WTC11 (cell line): ENCODE measurements at regions not wholly inside any gene's neighbourhood (a gene's known extent, or its start where the extent isn't known, plus 50 kb on each side); places are given as distances from the start of the nearest gene placed in this dataset.
"Not testable (repeated sequence)": the region's sequence is repeated elsewhere in the genome, so short reads cannot be mapped to it uniquely, and the experiment has no call there.

ENCODE experiments used
- ATAC-seq: fragments of 200-7000 bp; cut with Tn5 transposase; 2 replicates; pipeline ENCODE4 v1.10.0; 2021; ENCODE audit warnings: mild to moderate bottlenecking, moderate library complexity
- CTCF ChIA-PET: fragments of 300-600 bp; sonication (Branson Sonifier 250); formaldehyde crosslinking; loops from one replicate; lab custom pipeline; 2021; ENCODE audit warnings: antibody characterized with exemption; lab: Charles Lee
- POLR2A ChIA-PET: fragments of 350-600 bp; sonication (Branson Sonifier 250); formaldehyde crosslinking; loops from one replicate; lab custom pipeline; 2021; ENCODE audit warnings: antibody characterized with exemption; lab: Charles Lee
- DNase-seq: peaks from one replicate; pipeline ENCODE4 v3.0.0; 2021; ENCODE audit warnings: low spot score
- H3K27ac Mint-ChIP-seq: 2 replicates; pipeline ENCODE4 v1.8.0; 2021; ENCODE audit warnings: mixed read lengths
- H3K27me3 Mint-ChIP-seq: 2 replicates; pipeline ENCODE4 v1.8.0; 2021; ENCODE audit warnings: low read depth, mild to moderate bottlenecking, moderate library complexity, mixed read lengths
- H3K36me3 Mint-ChIP-seq: 2 replicates; pipeline ENCODE4 v1.8.0; 2021; ENCODE audit warnings: mixed read lengths
- H3K4me1 Mint-ChIP-seq: 2 replicates; pipeline ENCODE4 v1.8.0; 2022; ENCODE audit warnings: mixed read lengths
- H3K4me3 Mint-ChIP-seq: 2 replicates; pipeline ENCODE4 v1.8.0; 2021; ENCODE audit warnings: mild to moderate bottlenecking, moderate library complexity, mixed read lengths
- H3K9me3 Mint-ChIP-seq: 2 replicates; pipeline ENCODE4 v1.8.0; 2021; ENCODE audit warnings: mixed read lengths
- ATF3 ChIP-seq: sonication (generic); formaldehyde crosslinking; conservative IDR thresholded peaks from 2 replicates; pipeline ENCODE4 v1.8.1; 2022; ENCODE audit warnings: mild to moderate bottlenecking, missing genetic modification reagents
- CBFB ChIP-seq: sonication (generic); formaldehyde crosslinking; IDR thresholded peaks from 2 replicates; pipeline ENCODE4 v1.8.1; 2022; ENCODE audit warnings: mild to moderate bottlenecking, low read depth, missing genetic modification reagents
- E2F5 ChIP-seq: sonication (generic); formaldehyde crosslinking; IDR thresholded peaks from 2 replicates; pipeline ENCODE4 v1.8.1; 2022; ENCODE audit warnings: mild to moderate bottlenecking, moderate library complexity, missing genetic modification reagents
- HMGA2 ChIP-seq: fragments of 250-450 bp; sonication (Bioruptor Pico); IDR thresholded peaks from 2 replicates; pipeline ENCODE4 v1.4.0; 2021; ENCODE audit warnings: mild to moderate bottlenecking, moderate library complexity
- JAZF1 ChIP-seq: fragments of 250-450 bp; sonication (Bioruptor Pico); IDR thresholded peaks from 2 replicates; pipeline ENCODE4 v1.9.0; 2021; ENCODE audit warnings: moderate library complexity, mild to moderate bottlenecking, inconsistent platforms
- SOX15 ChIP-seq: fragments of 250-450 bp; sonication (Bioruptor Pico); IDR thresholded peaks from 2 replicates; pipeline ENCODE4 v1.9.0; 2021; ENCODE audit warnings: mild to moderate bottlenecking
- TCF7 ChIP-seq: sonication (generic); formaldehyde crosslinking; IDR thresholded peaks from 2 replicates; pipeline ENCODE4 v1.8.0; 2022; ENCODE audit warnings: mild to moderate bottlenecking, low read depth, missing genetic modification reagents, moderate library complexity
- ZNF219 ChIP-seq: sonication (generic); formaldehyde crosslinking; IDR thresholded peaks from 2 replicates; pipeline ENCODE4 v1.8.0; 2023; ENCODE audit warnings: missing genetic modification reagents, mild to moderate bottlenecking, borderline replicate concordance
- ZNF416 ChIP-seq: fragments of 250-450 bp; sonication (Bioruptor Pico); IDR thresholded peaks from 2 replicates; pipeline ENCODE4 v1.9.0; 2021; ENCODE audit warnings: mild to moderate bottlenecking, inconsistent platforms
- ZNF423 ChIP-seq: fragments of 250-450 bp; sonication (Bioruptor Pico); IDR thresholded peaks from 2 replicates; pipeline ENCODE4 v2.1.2; 2022; ENCODE audit warnings: mild to moderate bottlenecking, moderate library complexity
- ZNF425 ChIP-seq: fragments of 250-450 bp; sonication (Bioruptor Pico); conservative IDR thresholded peaks from 2 replicates; pipeline ENCODE4 v1.9.0; 2021; ENCODE audit warnings: mild to moderate bottlenecking
- ZSCAN18 ChIP-seq: fragments of 250-450 bp; sonication (Bioruptor Pico); IDR thresholded peaks from 2 replicates; pipeline ENCODE4 v2.1.2; 2022; ENCODE audit warnings: mild to moderate bottlenecking, moderate library complexity
- TF ChIP-seq, protein P1 (sequence below): fragments of 250-450 bp; sonication (Bioruptor Pico); IDR thresholded peaks from 2 replicates; pipeline ENCODE4 v1.9.0; 2021; ENCODE audit warnings: mild to moderate bottlenecking
- TF ChIP-seq, protein P2 (sequence below): sonication (generic); formaldehyde crosslinking; conservative IDR thresholded peaks from 2 replicates; pipeline ENCODE4 v1.8.1; 2023; ENCODE audit warnings: mild to moderate bottlenecking, low read depth, missing genetic modification reagents, moderate library complexity

- no peak overlapping the region for H3K27ac Mint-ChIP-seq
- peaks cover 71% of the 10 kb centered on the region for H3K9me3 Mint-ChIP-seq
- DNase-seq (no peak), ATAC-seq (no peak)
- TF ChIP-seq, protein P1, sequence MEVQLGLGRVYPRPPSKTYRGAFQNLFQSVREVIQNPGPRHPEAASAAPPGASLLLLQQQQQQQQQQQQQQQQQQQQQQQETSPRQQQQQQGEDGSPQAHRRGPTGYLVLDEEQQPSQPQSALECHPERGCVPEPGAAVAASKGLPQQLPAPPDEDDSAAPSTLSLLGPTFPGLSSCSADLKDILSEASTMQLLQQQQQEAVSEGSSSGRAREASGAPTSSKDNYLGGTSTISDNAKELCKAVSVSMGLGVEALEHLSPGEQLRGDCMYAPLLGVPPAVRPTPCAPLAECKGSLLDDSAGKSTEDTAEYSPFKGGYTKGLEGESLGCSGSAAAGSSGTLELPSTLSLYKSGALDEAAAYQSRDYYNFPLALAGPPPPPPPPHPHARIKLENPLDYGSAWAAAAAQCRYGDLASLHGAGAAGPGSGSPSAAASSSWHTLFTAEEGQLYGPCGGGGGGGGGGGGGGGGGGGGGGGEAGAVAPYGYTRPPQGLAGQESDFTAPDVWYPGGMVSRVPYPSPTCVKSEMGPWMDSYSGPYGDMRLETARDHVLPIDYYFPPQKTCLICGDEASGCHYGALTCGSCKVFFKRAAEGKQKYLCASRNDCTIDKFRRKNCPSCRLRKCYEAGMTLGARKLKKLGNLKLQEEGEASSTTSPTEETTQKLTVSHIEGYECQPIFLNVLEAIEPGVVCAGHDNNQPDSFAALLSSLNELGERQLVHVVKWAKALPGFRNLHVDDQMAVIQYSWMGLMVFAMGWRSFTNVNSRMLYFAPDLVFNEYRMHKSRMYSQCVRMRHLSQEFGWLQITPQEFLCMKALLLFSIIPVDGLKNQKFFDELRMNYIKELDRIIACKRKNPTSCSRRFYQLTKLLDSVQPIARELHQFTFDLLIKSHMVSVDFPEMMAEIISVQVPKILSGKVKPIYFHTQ (CRISPR knock-in tag): no peak
- TF ChIP-seq ZNF219 (CRISPR knock-in tag) (no peak), TCF7 (CRISPR knock-in tag) (no peak), CBFB (CRISPR knock-in tag) (no peak), ZNF423 (no peak), ATF3 (CRISPR knock-in tag) (no peak), E2F5 (CRISPR knock-in tag) (no peak), JAZF1 (CRISPR knock-in tag) (no peak), ZNF425 (no peak), HMGA2 (CRISPR knock-in tag) (no peak), ZNF416 (CRISPR knock-in tag) (no peak), ZSCAN18 (CRISPR knock-in tag) (no peak), SOX15 (CRISPR knock-in tag) (no peak)
- TF ChIP-seq, protein P2, sequence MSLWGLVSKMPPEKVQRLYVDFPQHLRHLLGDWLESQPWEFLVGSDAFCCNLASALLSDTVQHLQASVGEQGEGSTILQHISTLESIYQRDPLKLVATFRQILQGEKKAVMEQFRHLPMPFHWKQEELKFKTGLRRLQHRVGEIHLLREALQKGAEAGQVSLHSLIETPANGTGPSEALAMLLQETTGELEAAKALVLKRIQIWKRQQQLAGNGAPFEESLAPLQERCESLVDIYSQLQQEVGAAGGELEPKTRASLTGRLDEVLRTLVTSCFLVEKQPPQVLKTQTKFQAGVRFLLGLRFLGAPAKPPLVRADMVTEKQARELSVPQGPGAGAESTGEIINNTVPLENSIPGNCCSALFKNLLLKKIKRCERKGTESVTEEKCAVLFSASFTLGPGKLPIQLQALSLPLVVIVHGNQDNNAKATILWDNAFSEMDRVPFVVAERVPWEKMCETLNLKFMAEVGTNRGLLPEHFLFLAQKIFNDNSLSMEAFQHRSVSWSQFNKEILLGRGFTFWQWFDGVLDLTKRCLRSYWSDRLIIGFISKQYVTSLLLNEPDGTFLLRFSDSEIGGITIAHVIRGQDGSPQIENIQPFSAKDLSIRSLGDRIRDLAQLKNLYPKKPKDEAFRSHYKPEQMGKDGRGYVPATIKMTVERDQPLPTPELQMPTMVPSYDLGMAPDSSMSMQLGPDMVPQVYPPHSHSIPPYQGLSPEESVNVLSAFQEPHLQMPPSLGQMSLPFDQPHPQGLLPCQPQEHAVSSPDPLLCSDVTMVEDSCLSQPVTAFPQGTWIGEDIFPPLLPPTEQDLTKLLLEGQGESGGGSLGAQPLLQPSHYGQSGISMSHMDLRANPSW: no peak
- H3K27me3 Mint-ChIP-seq: peaks cover 14% of the 10 kb centered on the region; the same call in 1 of the 2 replicates
- CTCF ChIA-PET: no interaction called here
- H3K36me3 Mint-ChIP-seq: peaks cover 54% of the 10 kb centered on the region
- POLR2A ChIA-PET: no interaction called here
- H3K4me3 Mint-ChIP-seq: no peak overlapping the region
- no peaks in the 10 kb centered on the region for H3K4me1 Mint-ChIP-seq
Observed at GRCh38 chr12:33926095-33926494, 96.2 kb upstream of the ALG10 start.

- H3K36me3 Mint-ChIP-seq, DNase-seq, H3K4me3 Mint-ChIP-seq, H3K27ac Mint-ChIP-seq, ATAC-seq, POLR2A ChIA-PET, CTCF ChIA-PET, H3K4me1 Mint-ChIP-seq, H3K27me3 Mint-ChIP-seq: not testable (repeated sequence)
- peaks cover 28% of the 10 kb centered on the region for H3K9me3 Mint-ChIP-seq
Observed at GRCh38 chr12:33937669-33938068, 84.6 kb upstream of the ALG10 start.
